HG02885 (cell line): ENCODE measurements at regions not wholly inside any gene's neighbourhood (a gene's known extent, or its start where the extent isn't known, plus 50 kb on each side); places are given as distances from the start of the nearest gene placed in this dataset.

Experiments
- ATAC-seq: cut with Tn5 transposase; IDR thresholded peaks from one replicate; pipeline ENCODE4 v1.9.1; 2021; ENCODE audit warnings: mild to moderate bottlenecking; ENCODE audit not compliant: unreplicated experiment, poor library complexity

DNA sequence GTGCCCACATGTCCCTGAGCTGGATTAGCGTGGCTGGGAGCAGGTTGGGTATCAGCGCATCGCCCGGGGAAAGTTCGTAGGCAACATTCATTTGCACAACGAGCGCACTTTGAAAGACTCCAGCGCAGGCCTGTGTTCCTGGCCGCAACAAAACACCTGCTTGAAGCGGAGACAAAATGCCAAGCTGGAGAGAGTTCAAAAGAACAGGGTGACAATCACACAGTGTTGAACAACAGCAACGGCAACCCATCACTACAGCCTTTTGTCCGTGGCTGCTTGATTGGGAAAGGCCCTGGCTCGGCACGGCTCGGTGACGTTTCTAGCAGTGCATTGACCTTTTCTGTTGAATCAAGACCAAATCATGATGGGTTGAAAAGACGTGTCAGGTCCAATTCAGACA is 336.3 kb downstream of the IRX1 start:
- no peak for ATAC-seq

DNA sequence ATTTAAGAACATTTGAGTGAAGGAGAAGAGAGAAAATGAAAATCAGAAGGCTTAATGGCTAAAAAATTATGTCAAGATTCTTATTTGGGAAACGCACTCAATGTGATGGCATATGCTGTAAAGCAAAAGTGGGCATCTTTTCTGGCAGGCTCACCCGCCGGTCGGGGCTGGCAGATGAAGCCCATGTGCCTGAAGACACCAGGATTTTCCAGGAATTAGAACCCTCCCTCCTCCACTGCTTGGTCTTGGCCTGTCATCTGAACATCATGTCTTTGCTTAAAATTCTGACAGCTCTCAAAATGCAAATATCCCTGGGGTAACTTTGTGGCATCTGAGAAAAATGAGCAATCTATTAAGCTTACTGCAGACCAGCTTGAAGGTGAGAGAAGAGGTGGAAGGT is 337.9 kb downstream of the IRX1 start:
- no peak for ATAC-seq

DNA sequence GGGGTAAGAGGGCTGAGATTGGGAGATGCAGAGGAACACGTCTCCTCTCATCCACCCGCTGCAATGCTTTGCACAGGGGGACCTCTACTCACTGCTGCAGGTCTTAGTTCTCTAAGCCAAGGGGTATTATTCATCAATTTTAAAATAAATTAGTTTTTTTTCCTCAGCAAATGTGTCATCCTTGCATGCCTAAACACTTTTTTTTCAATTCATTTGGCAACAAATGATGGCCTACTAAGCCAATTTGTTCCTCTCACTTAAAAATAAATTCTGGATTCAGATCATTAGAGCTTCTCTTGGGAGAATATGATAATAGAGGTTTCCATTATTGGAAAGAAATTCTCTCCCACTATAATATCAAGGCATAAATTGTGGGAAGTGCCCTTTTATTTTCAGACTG is 338.3 kb downstream of the IRX1 start:
- no peak for ATAC-seq

DNA sequence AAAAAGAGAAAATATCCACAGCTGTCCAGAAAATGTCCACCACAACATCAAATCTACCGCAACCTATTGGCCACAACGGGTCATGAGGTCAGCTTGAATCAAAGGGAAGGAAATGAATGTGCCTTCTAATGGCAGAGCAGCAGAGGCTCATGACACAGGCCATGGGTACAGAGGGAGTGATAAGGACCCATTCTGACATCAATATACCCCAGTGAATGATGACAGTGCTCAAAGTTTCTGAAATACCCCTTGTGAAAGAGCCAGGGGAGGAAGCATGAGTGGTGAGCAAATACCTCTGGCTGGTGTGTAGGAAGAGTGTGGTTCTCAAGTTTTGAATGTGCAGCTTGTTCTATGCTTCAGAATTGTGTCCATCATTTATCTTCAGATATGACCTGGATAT is 348.2 kb downstream of the IRX1 start:
- ATAC-seq = no peak

DNA sequence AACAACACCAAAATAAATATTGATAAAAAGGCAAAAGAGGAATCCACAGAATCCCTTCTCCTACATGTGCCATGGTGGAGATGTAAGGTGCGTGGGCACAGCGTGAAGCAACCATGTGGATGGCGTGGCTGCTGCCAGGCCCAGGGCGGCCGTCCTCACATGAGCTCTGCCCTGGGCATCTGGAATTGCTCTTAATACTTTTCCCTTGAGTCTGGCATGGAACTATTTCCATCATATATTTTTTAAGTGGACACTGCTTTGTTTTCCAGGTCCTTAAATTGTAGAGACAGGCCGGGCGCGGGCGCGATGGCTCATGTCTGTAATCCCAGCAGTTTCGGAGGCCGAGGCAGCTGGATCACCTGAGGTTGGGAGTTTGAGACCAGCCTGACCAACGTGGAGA is 349.3 kb downstream of the IRX1 start:
- ATAC-seq = no peak

DNA sequence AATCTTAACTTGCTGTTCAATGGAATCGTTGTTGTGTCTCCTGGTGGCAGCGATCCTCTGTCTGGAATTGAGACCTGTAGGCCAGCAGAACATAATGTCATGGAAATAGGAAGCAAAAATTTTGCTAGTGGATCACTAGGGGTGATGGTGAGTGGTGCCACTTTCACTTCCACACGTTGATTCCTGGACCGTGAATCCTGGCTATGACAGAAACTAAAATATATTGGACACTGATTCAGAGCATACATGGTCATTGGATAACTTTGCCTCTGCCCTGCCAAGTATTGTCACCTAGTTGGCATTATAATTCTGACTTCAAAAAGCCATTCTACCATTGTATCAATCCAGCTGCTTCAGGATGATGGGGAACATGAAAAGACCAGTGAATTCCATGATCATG is 353.2 kb downstream of the IRX1 start:
- no peak for ATAC-seq

DNA sequence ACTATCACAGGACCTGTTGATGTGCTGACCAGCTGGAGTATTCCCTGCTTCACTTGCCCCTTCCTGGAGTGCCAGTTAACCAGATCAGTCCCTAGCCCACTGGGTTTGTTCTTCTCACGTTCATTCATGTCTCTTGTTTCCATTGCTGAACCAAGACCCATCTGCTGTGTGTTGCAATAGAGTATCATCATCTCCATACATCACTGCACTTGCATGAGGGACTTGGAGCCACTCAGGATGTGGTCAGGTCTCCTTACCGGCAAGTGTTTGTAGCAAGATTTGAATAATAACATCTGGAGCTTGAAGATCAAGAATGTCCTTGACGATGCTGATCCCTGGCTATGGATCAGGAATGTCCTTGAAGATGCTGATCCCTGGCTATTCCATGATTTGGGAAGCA is 358.6 kb downstream of the IRX1 start:
- ATAC-seq = no peak

DNA sequence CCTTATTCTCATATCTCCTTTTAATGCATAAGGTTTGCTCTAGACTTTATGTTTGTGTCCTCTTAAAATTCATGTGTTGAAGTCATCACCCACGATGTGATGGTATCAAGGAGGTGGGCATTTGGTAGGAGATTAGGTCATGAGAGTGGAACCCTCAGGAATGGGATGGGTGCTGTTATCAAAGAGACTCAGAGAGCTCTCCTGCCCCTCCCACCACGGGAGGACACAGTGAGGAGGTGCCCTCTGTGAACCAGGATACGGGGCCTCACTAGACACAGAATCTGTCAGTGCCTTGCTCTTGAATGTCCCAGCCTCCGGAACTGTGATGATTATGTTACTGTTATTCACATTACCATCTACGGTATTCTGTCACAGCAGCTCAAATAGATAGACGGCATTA is 359.0 kb downstream of the IRX1 start:
- no peak for ATAC-seq

DNA sequence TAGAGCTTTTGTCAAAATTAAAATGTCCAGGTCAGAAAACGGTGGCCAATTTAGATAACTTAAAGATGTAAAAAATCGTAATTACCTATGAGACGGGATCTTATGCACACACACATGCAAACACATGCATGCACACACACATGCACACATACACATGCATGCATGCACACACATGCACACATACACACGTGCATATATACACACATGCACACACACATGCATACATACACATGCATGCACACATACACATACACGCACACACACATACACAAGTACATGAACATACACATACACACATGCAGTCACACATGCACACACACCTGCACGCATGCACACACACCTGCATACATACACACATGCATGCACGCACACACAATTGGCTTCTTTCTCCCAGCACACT is 362.0 kb downstream of the IRX1 start:
- no peak for ATAC-seq

DNA sequence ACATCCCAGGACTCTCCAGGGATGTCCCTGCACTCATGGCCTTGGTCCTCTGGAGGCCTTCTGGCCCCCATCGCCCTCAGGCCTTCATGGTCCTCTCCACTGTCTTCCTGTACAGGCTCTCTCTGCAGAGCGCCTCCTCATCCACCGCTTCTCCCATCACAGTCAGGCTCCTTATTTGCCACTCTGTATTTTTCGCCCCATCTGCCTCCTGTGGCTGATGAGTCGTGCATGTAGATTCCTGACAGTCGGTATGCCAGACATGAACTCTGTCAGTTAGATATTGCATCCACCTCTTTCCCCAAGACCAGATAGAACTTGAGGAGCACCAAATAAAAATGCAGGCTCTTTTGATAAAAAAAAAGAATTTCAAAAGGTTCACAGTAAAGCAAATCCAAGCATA is 362.8 kb downstream of the IRX1 start:
- ATAC-seq = no peak

DNA sequence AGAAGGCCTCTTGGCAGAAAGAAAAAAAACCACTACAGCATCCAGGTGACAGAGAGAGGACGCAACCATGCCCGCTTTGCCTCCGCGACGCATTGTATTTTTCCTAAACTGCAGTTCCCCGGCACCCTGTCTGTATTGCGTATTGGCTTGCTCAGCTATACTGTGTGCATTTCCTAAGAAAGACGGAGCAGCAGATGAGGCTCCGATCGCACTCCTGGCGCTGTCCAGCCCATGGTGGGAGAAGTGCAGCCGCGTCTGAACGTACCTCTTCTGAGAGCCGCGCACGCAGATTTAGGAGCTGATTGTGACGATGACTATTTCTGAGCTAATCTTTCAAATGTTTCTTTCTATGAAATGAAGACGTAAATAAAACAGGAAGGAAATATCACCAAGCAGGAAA is 366.5 kb downstream of the IRX1 start:
- ATAC-seq = no peak

DNA sequence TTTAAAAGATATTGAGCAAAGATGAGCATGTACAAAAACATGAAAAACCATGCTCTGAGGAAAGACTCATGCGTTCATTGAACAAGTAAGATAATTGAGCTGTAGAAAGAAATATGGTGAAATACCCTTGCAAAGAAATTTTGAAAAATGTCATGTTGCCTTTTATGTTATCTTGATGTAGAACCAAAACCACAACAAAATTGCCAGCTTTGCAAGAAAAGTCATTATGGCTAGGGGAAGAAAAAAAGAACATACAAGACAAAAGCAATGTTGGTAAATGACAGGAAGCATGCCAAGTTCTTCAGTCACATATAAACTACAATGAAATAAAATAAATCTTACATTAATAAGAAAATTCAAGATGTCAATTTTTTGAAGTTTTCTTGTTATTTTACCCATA is 368.0 kb downstream of the IRX1 start:
- no peak for ATAC-seq

DNA sequence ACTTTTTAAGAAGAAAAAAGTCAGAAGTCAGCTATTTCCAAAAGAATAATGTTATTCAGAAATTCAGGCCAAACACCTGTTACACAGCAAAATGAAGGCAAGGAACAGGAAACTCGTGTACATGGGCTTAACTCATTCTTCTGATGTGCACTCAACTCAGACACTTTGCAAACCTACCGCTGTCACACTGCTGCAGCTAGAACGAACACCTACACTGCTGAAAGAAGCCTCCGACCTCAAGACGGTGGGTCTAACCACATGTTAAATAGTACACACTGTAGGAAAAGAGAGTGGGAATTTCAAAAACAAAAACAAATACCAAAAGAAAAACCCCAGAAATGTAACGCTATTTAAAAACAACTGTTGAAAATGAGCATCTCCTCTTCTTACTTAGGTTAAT is 384.5 kb downstream of the IRX1 start:
- no peak for ATAC-seq

DNA sequence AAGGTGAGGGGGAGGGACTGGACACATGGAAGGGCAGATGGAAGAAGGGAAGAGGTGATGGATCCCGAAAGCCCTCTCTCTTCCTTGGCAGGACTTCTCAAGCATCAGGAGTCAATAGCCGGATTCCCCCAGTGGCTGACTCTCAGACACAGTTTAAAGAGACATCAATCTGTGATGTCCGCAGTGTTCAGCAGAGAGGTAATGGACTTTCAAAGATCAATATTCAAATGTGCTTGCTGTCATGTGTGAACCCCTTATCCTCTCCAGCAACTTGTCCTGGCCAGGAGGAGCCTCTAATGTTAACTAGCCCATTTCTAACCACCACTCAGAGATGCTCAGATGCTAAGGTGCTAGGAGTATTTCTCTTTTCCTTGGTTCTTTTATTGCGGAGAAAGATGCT is 392.2 kb downstream of the IRX1 start:
- ATAC-seq = no peak

DNA sequence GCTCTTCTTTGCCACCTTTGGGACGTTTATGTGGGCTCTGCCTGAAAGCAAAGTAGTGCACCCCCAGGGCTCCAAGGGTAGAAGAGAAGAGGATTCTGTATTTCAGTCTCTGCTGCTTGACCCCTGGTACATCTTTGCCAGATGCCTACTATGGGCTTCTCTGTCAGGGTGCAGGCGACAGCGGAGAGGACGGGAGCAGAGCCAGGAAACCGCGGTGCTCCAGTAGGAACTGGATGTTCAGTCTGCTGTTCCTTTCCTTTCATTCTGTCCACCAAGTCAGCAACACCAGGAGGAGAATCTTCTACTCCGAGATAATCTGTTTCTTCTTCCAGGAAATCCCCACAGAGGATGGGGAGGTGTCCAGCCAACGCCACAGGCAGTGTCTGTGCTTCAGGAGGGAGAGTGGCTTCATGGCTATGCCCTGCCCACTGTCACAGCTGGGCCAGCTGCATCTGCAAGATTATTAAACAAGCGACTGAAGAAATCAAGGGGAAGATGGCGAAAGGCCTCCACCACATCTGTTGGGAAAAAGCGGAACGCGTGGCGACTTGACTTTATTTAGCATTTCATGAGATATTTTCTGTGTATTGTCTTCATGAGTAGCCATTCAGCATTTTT is 398.3 kb downstream of the IRX1 start:
- ATAC-seq = no peak

DNA sequence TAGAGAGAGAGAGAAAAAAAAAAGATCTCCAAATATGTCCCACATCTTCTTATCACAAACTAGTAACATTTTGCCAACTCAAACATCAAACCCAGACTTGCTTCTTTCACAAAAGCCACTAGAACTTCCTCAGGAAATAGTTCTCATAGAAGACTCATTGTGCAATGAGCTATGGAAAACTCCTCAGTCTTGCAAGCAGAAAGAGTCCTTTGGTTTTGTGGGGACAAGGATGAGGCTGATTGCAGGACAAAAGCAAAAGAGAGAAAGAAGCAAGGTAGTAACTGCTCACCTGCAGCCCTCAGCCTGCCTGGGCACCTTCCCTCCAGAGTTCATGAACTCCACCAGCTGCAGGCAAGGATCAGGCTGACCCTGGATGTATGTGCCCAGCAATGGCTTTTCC is 399.0 kb downstream of the IRX1 start:
- ATAC-seq = no peak

DNA sequence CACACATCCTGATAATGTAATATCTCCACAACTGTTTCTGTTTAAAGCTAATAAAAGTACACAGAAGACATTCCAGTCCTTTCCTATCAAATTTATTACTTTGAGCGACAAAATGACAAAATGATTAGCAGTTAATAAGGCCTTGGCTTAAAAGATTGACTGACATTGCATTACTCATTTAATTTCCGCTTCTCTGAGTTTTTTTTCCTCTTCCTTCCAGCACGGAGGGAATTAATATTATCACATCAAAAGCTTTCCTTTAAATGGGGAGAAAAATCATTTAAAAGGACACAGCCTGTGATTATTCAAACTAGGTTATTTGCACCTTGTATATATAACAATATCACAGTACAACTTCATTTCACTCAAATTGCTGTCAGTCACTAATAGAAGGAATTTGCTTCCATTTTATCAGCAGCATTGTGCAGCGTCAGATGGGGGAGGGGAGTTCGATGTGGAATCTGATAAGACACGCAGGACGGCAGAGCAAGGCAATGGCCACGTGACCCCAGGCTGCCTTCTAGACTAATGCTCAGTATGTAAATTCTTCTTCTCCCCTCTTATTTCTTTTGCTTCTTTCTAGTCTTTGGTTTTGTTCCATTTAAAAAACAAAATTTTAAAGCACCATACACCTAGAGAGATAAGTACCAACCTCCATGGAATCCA is 400.5 kb downstream of the IRX1 start:
- no peak for ATAC-seq

DNA sequence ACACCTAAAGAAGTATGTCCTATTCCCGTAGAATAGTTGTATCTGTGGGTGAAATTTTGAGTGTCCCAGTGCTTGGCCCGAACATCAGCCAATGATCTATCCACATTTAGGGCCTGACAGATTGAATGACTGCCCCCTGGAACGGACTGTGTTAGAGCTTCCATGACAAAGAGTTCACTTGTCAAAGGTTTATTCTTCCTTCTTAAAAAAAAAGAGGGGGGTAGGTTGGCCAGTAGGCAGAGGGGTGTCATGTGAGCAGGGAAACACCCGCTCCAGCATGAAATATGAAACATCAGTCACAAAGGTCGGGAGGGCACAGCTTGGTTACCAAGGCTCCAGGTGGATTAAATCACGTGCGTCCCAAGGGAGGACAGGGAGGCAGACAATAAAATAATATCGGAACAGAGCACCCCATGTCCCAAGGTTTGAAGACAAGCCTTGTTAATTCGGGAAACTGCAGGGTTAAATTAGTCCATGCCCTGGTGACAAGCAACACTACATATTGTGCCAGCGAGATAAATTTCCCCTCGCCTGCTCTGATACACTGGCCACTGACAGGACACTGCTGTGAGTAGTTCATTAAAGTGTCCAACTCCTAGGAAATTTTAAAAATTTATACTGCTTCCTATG is 401.2 kb downstream of the IRX1 start:
- ATAC-seq = no peak

DNA sequence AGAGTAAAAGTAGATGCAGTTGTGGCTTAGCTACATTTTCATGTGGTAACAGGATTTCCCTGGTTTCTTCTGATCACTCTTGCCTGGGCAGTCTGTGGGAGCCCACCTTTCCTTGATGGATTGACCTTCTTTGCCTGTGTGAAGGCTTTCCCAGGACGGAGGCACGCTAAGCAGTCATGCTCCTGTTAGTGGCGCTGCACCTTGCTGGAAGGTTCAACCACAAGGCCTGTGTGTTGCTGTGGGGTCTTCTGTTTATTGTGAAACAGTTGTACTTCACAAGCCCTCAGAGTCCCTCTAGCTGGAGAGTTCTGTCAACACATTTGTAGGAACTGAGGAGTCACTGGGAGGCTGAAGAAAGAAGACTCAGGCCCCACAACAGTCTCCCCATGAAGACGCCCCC is 402.0 kb downstream of the IRX1 start:
- no peak for ATAC-seq

DNA sequence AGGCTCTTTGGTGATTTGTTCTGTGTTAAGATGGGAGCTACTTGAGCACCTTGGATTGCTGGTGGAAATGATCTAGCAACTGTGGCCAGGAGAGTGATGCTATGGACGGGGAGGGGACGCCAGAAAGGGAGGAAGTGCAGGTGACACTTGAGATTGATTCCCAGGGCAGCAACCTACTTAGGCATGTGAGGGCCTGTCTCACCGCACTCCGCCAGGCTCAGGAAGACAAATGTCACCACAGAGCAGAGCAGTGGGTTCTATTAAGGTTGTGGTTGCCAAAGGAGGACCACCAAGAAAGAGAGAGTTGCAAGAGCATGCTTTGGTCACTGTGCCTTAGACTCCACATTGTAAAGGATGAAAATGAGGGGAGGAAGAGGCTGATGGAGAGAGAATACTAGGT is 404.3 kb downstream of the IRX1 start:
- no peak for ATAC-seq

DNA sequence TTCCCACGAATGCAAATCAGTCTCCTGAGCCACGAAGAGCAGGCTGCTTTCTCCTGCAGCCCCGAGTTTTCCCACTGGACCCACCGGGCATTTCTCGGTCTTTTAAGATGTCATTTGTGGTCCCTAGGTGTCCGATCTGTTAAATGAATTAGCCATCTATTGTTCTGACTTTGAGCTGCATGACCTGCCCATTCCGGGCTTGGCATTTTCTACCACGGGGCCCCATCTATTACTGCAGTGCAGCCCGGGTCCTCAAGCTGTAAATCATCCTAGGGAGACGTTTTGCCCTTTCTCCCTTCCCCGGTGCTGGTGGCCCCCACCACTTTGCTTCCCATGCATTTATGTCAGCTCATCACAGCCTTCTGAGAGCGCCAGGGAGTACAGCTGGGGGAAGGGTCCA is 405.4 kb downstream of the IRX1 start:
- no peak for ATAC-seq
